HG02852 (cell line): ENCODE measurements at regions not wholly inside any gene's neighbourhood (a gene's known extent, or its start where the extent isn't known, plus 50 kb on each side); places are given as distances from the start of the nearest gene placed in this dataset.

Experiments
- ATAC-seq: cut with Tn5 transposase; IDR thresholded peaks from one replicate; pipeline ENCODE4 v1.9.1; 2021; ENCODE audit warnings: mild to moderate bottlenecking, moderate library complexity; ENCODE audit not compliant: unreplicated experiment

GRCh38 chr4:188804861-188805260, 665.6 kb downstream of the TRIML1 start:
- no peak for ATAC-seq

GRCh38 chr4:188811121-188811520, 671.9 kb downstream of the TRIML1 start:
- ATAC-seq = no peak

DNA sequence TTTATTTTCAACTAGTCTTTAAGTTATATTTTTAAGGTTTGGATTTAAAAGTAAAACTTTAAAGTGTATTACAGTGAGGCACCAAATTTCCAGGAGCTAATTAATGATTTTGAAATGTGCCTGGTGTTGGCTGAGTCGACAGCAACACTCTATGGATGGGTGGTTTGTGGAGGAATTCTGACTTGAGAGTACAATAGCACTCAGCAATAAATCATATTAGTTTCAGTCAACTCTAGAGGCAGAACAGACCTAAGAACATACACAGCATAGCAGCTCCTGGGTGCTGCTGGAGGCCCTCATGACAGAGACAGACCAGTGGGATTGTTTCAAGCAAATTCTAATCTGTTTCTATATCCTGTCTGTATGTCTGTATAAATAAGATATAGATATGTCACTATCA, 673.4 kb downstream of the TRIML1 start:
- no peak for ATAC-seq

DNA sequence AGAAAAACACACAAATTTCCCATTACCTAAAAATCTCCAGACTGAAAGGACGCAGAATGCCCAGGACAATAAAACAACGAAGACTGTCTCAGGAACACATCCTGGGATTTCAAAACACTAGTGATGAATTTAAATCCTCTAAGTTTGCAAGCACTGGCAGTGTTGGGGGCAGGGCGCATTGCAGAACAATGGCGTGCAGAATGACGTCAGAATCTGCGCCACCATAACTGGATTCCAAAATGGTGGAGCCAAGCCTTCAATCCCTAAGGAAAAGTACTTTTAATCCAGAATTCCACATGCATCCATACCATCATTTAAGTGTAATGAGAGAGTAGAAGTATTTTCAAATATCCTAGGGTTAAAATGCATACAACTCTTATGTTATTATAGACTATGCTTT, 679.1 kb downstream of the TRIML1 start:
- ATAC-seq = no peak

DNA sequence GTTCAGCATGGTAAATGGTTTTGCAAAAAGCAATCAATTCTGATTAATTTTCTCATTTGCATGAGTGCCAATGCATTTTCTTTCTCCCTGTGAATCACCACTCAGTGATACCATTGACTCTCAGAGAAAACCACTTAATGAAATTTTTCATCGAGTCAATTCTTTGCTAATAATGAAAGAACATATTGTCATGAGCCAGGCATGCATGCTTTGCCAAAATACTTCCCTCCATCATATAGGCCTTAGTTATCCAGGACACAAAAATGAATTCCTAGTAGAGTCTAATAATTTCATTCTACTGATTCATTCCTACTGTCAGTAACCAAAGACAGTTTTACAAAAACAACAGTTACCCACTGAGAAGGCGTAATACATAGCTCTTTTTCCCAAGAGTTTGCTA, 680.0 kb downstream of the TRIML1 start:
- no peak for ATAC-seq

DNA sequence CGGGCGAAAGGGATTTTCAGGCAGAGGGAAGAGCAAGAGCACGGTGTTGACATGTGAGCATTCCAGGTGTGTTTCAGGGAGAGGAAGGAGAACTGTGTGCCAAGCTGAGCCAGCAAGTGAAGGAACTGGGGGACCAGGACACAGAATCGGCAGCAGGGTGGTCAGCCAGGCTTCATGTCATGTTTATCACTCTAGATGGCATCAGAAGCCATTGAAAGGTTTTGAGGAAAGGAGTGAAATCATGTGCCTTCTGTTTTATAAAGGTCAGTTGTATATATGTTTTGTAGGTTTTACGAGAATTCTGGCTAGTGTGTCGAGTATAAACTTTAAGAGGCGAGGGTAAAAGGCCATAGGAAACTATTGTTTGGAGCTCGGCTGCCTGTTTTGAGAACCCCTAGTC, 682.3 kb downstream of the TRIML1 start:
- ATAC-seq = no peak

DNA sequence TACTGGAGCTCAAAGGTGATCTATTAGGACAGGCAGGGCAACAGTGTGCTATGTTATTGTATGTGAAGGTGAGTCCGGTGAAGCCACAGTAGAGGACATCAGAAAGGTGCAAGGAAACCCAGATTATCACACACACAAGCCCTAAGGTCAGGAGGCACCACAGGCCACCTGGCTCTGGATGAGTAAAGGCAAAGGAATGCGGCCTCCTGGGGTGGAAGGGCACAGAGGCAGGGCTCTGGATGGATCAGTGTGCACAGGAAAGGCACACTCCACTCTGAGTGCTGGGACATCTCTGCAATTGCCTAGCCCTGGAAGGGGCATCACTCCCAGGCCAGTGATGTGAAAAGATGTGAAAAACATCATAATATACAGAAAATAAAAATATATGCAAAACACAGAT, 683.5 kb downstream of the TRIML1 start:
- no peak for ATAC-seq

GRCh38 chr4:188824553-188824952, 685.3 kb downstream of the TRIML1 start:
- ATAC-seq = no peak

DNA sequence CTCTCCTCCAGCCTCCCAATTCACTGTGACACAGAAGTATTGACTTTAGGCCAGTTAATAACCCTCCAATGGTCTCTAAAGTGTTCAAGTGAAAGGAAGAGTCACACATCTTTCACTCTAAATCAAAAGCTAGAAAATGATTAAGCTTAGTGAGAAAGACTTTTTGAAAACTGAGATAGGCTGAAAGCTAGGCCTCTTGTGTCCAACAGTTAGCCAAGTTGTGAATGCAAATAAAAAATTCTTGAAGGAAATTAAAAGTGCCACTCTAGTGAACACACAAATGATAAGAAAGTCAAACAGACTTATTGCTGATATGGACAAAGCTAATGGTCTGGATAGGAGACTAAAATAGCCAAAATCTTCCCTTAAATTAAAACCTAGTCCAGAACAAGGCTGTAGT, 687.2 kb downstream of the TRIML1 start:
- no peak for ATAC-seq

GRCh38 chr4:188839704-188840103, 700.5 kb downstream of the TRIML1 start:
- ATAC-seq = no peak

DNA sequence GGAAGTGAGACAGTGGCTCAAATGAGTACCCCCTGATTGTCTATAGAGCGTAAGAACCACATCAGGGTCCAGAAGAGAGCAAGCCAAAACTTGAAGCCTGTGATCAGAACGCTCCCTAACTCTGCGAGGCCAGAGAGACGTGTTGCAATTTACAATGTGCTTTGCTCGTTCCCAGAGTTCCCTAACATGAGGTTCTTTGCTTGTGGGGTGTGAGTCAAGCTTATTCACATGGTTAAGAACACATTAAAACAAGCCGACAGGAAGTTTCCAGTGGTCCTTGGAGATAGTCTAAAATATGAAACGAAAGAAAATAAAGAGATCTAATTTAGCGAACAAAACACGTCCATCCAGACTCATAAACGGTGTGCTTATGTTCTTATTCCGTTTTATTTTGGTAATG, 702.3 kb downstream of the TRIML1 start:
- no peak for ATAC-seq

DNA sequence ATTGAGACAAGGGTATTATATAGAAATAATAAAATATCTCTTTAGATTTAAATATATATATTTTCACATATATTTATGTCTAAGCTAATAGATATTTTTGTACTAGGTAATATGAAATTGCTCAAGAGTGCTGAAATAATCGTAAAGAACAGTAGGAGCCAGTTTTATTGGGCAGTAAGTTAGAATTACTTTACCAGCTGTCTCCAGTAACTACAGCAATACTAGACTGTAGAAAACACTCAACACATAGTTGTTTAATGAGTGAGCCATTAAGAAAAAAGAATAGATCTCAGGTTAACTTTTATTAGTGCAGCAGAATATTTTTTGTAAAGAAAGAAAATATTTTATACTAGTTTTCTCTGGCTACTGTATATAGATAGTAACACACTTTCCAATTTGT, 715.2 kb downstream of the TRIML1 start:
- no peak for ATAC-seq

DNA sequence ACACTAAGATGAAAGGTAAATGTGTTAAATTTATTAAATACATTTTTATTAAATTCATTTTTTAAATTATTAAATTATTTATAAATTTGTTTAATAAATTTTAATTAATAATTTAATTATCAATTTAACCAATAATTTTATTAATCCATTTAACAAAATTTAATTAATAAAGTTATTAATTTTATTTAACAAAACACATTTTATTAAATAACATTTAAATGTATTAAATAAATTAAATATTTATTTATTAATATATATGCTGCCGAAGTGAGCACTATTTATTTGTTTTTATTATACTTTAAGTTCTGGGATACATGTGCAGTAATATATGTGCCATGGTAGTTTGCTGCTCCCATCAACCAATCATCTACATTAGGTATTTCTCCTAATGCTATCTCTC, 719.5 kb downstream of the TRIML1 start:
- no peak for ATAC-seq

DNA sequence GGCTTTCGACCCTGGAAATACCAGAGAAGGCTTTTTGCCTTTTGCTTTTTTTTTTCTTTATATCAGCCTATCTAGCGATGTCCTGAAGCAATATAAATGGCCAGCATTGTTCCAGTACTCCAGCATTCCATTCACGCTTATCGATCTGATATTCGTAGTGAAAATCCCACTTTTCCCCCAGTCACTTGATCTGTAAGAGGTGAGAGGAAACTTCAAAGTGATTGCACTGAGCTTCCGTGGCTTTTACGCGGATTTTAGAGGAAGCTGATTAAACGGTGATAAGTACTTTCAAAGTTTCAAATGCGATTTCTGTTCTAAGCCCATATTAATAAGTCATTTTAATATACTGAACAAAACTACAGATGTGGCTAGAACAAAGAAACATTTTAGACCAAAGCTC, 725.5 kb downstream of the TRIML1 start:
- no peak for ATAC-seq

DNA sequence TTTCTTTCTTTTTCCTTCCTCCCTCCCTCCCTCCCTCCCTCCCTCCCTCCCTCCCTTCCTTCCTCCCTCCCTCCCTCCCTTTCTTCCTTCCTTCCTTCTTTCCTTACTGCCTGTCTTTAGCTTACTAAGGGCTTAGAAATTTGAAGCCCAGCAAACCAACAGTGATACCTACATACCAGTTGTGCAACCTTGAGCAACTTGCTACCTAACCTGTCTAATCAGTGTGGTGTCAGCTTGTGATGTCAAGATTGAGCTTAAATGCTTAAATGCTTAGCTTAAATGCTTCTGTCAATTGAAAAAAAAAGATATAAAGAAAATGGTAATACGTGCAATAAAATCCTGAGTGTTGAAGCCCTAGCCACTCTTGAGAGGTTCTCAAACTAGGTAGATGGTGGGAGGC, 728.6 kb downstream of the TRIML1 start:
- ATAC-seq = no peak

DNA sequence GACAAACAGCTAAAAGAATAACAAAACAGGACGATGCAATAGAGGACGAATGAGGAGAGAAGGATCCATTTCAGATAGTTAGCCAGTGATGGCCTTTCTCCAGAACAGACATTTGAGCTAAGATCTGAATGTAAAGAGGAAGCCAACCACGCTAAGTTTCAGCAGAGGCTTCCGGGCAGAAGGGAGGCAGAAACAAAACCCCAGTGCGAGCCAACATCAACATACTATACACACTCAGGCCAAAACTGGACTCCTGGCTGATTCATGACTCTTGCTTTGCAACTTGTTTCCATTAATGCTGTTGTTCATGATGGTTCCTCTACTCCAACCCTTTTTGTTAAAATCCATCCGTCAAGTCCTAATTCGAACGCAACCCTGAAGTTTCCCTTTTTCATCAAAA, 730.3 kb downstream of the TRIML1 start:
- no peak for ATAC-seq

DNA sequence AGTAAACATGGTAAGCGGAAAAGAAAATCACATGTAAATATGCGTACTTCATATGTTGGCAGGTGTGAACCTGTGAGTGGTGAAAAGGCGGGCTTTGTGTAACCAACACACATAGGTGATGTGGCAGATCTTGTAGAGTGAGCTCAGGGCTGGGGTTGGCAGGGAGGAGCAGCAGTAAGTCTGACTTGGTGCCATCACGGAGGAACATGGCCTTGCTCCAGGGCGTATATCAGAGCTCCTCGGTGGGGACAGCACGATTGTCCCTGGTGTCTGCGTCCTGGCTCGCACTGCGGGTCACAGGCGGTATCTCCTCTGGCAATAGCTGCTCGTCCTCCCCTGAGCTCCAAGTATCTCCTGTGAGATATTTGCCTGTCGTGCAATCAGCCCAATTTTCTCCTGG, 733.6 kb downstream of the TRIML1 start:
- no peak for ATAC-seq

GRCh38 chr4:188876881-188877280, 737.6 kb downstream of the TRIML1 start:
- no peak for ATAC-seq

GRCh38 chr4:188879598-188879997, 740.4 kb downstream of the TRIML1 start:
- ATAC-seq = no peak

DNA sequence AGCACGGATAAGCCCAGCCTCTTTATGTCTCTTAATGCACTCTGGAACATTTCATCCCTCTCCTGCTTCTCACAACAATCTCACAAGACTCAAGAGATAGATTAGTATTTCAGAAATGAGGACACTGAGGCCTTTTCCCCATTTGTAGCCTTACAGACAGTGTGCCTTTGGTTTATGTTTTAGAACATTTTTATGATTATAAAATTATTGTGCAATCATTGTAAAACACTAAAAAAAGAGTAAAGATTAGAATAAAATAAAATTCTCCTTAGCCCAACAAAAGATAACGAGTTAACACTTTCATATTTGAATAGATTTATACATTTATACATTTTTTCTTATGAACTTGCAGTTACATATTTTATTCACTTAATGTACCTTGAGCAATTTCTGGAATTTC, 748.7 kb downstream of the TRIML1 start:
- no peak for ATAC-seq

DNA sequence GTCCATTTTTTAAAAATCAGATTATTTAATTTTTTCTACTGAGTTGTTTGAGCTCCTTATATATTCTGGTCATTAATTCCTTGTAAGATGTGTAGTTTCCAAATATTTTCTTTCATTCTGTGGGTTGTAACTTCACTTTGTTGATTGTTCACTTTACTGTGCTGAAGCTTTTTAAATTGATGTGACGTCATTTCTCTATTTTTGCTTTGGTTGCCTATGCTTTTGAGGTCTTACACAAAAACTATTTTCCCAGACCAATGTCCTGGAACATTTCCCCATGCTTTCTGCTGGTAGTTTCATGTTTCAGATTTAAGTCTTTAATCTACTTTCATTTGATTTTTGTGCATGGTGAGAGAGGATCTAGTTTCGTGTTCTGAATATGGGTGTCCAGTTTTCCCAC, 753.6 kb downstream of the TRIML1 start:
- ATAC-seq = no peak

- ATAC-seq = no peak
Measured at GRCh38 chr4:188903986-188904385, 764.7 kb downstream of the TRIML1 start.

GRCh38 chr4:188904617-188905016, 765.4 kb downstream of the TRIML1 start:
- no peak for ATAC-seq

GRCh38 chr4:188905248-188905647, 766.0 kb downstream of the TRIML1 start:
- ATAC-seq = no peak
